ENCODE measurements at regions not wholly inside any gene's neighbourhood (a gene's known extent, or its start where the extent isn't known, plus 50 kb on each side); places are given as distances from the start of the nearest gene placed in this dataset.
A peak's percentile ranks its signal among the peaks of the same experiment; 100 is the strongest.

DNA sequence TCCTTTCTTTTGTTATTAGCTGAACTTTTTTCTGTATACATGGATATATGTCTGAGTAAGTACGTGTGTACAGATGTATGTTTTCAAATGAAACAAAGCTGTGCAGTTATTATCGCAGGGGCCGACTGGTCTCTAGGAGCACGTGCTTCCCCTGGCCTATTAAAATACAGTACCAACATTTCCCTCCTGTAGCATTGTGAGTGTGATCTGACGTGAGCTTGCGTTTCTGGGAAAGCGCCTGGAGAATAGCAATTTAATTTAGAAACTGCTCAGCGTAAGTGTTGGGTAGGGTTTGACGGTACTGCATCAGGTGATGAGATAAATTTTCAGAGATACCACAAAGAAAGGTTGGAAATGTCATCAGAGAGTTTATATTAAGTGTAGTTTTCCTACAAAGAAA is 173.3 kb downstream of the FBXO8 start (continued):
- TF ChIP-seq ZNF551 (CRISPR knock-in tag; IDR thresholded peaks at IDR 0.05): no peak
- TF ChIP-seq, protein P1, sequence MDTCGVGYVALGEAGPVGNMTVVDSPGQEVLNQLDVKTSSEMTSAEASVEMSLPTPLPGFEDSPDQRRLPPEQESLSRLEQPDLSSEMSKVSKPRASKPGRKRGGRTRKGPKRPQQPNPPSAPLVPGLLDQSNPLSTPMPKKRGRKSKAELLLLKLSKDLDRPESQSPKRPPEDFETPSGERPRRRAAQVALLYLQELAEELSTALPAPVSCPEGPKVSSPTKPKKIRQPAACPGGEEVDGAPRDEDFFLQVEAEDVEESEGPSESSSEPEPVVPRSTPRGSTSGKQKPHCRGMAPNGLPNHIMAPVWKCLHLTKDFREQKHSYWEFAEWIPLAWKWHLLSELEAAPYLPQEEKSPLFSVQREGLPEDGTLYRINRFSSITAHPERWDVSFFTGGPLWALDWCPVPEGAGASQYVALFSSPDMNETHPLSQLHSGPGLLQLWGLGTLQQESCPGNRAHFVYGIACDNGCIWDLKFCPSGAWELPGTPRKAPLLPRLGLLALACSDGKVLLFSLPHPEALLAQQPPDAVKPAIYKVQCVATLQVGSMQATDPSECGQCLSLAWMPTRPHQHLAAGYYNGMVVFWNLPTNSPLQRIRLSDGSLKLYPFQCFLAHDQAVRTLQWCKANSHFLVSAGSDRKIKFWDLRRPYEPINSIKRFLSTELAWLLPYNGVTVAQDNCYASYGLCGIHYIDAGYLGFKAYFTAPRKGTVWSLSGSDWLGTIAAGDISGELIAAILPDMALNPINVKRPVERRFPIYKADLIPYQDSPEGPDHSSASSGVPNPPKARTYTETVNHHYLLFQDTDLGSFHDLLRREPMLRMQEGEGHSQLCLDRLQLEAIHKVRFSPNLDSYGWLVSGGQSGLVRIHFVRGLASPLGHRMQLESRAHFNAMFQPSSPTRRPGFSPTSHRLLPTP (IDR thresholded peaks at IDR 0.05; ENCODE audit: borderline replicate concordance, extremely low read depth, insufficient read length): no peak
- TF ChIP-seq L3MBTL2 (IDR thresholded peaks at IDR 0.05): peak; percentile 61
- 0 out of 2 replicates have a peak, but pooled peaks have one; percentile 21 for TF ChIP-seq FOXM1 (IDR thresholded peaks at IDR 0.05; ENCODE audit: low read depth)
- no peak for TF ChIP-seq FOXM1 (CRISPR knock-in tag; IDR thresholded peaks at IDR 0.05; ENCODE audit: low read depth)
- TF ChIP-seq ZFPM2 (CRISPR knock-in tag; IDR thresholded peaks at IDR 0.05): no peak
- TF ChIP-seq KHSRP (IDR thresholded peaks at IDR 0.05): no peak
- no peak for TF ChIP-seq HDAC6 (IDR thresholded peaks at IDR 0.05; ENCODE audit: low read depth, low read length)
- TF ChIP-seq RNF219 (CRISPR knock-in tag; IDR thresholded peaks at IDR 0.05): no peak
- no peak for TF ChIP-seq TBP (optimal IDR thresholded peaks at IDR 0.05; ENCODE audit: low read depth, low read length)
- TF ChIP-seq SNIP1 (IDR thresholded peaks at IDR 0.05; ENCODE audit: low read depth): no peak
- TF ChIP-seq, protein P2, sequence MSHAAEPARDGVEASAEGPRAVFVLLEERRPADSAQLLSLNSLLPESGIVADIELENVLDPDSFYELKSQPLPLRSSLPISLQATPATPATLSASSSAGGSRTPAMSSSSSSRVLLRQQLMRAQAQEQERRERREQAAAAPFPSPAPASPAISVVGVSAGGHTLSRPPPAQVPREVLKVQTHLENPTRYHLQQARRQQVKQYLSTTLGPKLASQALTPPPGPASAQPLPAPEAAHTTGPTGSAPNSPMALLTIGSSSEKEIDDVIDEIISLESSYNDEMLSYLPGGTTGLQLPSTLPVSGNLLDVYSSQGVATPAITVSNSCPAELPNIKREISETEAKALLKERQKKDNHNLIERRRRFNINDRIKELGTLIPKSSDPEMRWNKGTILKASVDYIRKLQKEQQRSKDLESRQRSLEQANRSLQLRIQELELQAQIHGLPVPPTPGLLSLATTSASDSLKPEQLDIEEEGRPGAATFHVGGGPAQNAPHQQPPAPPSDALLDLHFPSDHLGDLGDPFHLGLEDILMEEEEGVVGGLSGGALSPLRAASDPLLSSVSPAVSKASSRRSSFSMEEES (CRISPR knock-in tag; IDR thresholded peaks at IDR 0.05): no peak
- TF ChIP-seq CC2D1A (IDR thresholded peaks at IDR 0.05): 0 out of 2 replicates have a peak, but pooled peaks have one; percentile 24
- no peak for TF ChIP-seq ZKSCAN3 (CRISPR knock-in tag; IDR thresholded peaks at IDR 0.05)
- TF ChIP-seq C11orf30 (IDR thresholded peaks at IDR 0.05; ENCODE audit: low read depth): no peak
- TF ChIP-seq SMARCB1 (IDR thresholded peaks at IDR 0.05; ENCODE audit: insufficient read length, low read depth): no peak
- TF ChIP-seq, protein P3, sequence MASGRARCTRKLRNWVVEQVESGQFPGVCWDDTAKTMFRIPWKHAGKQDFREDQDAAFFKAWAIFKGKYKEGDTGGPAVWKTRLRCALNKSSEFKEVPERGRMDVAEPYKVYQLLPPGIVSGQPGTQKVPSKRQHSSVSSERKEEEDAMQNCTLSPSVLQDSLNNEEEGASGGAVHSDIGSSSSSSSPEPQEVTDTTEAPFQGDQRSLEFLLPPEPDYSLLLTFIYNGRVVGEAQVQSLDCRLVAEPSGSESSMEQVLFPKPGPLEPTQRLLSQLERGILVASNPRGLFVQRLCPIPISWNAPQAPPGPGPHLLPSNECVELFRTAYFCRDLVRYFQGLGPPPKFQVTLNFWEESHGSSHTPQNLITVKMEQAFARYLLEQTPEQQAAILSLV (tag; IDR thresholded peaks at IDR 0.05): no peak
- TF ChIP-seq TBL1XR1 (IDR thresholded peaks at IDR 0.05; ENCODE audit: low read length in 2 of 2): no peak
- no peak for TF ChIP-seq FOXA3 (CRISPR knock-in tag; conservative IDR thresholded peaks at IDR 0.05 in 1 of 2, IDR thresholded peaks at IDR 0.05 in 1 of 2)

Data from K562 (cell line).